HL-60 (cell line): ENCODE measurements at regions not wholly inside any gene's neighbourhood (a gene's known extent, or its start where the extent isn't known, plus 50 kb on each side); places are given as distances from the start of the nearest gene placed in this dataset.

Experiments used
- DNase-seq, 2 experiments: peaks; one replicate each; pipeline ENCODE4 v3.0.0-alpha.2; 2010 to 2020; ENCODE audit warnings: low read depth in 1 of 2, low spot score in 1 of 2
- H3K27ac ChIP-seq: fragments of 250-450 bp; sonication (Bioruptor Pico); replicated peaks from 2 replicates; pipeline ENCODE4 v1.5.1; 2020; ENCODE audit warnings: mild to moderate bottlenecking, moderate library complexity
- H3K27me3 ChIP-seq: fragments of 250-450 bp; sonication (Bioruptor Pico); 2 replicates; pipeline ENCODE4 v1.5.1; 2021; ENCODE audit warnings: mild to moderate bottlenecking, moderate library complexity; ENCODE audit not compliant: insufficient read depth, poor library complexity, severe bottlenecking
- H3K4me3 ChIP-seq: replicated peaks from 2 replicates; pipeline ENCODE4 v1.5.1; 2011; ENCODE audit warnings: mild to moderate bottlenecking, control low read depth, low read length; ENCODE audit not compliant: insufficient read depth
- CTCF ChIP-seq: IDR thresholded peaks from one replicate; pipeline ENCODE4 v1.5.1; 2011; ENCODE audit warnings: low read length, control low read depth, inconsistent platforms; ENCODE audit not compliant: insufficient read depth
- GABPA ChIP-seq: IDR thresholded peaks from 2 replicates; pipeline ENCODE4 v1.6.1; 2012; ENCODE audit warnings: low read depth
- POLR2AphosphoS5 ChIP-seq: IDR thresholded peaks from 2 replicates; pipeline ENCODE4 v1.6.1; 2012; ENCODE audit warnings: low read depth
- REST ChIP-seq: IDR thresholded peaks from 2 replicates; pipeline ENCODE4 v1.6.1; 2012; ENCODE audit warnings: low read depth; ENCODE audit not compliant: insufficient replicate concordance
- SPI1 ChIP-seq: IDR thresholded peaks from 2 replicates; pipeline ENCODE4 v1.6.1; 2012; ENCODE audit warnings: low read depth, mild to moderate bottlenecking, borderline replicate concordance

DNA sequence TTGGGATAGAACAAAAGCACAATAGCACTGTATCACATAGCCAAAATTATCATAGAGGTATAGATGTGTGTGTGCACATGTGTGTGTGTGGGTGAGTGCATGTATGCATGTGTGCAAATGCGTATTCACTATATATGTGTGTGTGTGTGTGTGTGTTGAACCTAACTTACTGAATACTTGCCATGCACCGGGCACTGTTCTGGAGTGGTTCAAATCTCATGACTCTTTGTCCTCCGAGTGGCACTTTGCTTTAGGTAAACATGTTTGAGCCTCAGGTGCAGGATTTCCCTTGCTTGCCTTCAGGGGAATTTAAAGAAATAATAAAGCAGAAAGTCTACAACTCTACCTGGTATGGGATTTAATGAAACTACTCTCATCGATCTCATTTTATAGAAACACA lies 183.5 kb upstream of the GDNF start:
- no peak overlapping the region for H3K4me3 ChIP-seq
- no peak overlapping the region for H3K27ac ChIP-seq
- H3K27me3 ChIP-seq = peaks cover 3% of the 10 kb centered on the region
- no peak for DNase-seq
- TF ChIP-seq SPI1 = no peak
- TF ChIP-seq CTCF = no peak
- TF ChIP-seq GABPA = no peak
- TF ChIP-seq POLR2AphosphoS5 = no peak
- TF ChIP-seq REST = no peak

DNA sequence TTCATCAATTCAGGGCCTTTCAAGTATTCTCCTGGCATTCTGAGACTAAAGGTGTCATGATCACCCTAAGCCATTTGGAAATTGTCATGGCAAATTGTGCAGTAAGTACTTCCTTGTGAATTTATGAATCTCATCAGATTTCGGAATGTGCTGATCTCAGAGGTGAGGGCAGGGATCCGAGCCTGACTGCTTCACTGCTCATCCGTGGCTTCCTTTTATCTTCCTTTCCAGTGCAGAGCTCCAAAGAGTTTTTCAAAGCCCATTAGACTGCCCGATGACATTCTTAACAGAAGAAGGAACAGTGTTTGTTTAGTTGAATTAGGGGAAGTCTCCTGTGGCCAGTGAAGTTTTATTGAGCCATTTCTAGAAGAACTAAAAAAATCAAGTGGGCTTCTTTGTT lies 182.8 kb upstream of the GDNF start:
- TF ChIP-seq REST = no peak
- H3K27me3 ChIP-seq = no peaks in the 10 kb centered on the region
- no peak overlapping the region for H3K27ac ChIP-seq
- DNase-seq = no peak
- H3K4me3 ChIP-seq = no peak overlapping the region

DNA sequence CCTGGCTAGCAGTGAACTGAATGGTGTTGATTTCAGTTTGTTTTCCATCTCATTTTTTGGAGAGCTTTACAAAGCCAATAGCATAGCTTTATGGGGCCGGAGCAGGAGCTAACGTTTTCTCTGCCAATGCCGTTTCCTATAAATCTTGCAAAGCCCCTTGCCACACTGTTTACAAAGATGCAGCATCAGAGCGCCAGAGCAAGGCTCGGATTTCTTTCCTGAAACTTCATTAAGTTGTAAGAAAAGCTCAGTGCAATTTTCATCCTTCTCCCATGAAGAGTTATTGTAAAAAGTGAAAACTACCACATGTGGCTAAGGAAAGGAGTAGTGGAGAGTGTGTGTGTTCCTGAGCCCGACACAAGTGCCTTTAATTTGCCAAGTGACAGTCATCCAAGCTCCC lies 178.2 kb upstream of the GDNF start:
- DNase-seq = no peak
- TF ChIP-seq SPI1 (no peak), CTCF (no peak), POLR2AphosphoS5 (no peak), GABPA (no peak), REST (no peak)
- H3K27ac ChIP-seq = no peak overlapping the region
- H3K4me3 ChIP-seq = no peak overlapping the region
- no peaks in the 10 kb centered on the region for H3K27me3 ChIP-seq

DNA sequence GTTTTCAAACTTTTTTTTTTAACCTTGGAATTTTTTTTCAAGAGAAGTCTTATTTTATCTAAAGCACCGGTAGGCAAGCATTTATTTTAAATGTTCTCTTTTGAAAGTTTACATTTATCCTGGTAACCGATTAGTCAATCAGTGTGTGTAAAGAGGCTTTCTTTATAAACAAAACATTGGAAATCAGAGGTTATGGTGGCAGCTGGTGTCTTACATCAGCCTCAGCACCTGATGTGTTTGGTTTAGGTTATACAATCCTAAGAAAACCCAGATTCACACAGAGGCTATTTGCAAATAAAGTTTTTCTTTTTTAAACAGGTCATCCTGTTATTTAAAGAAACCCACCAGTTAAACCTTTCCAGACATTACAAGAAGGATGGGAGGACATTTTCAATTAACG lies 173.3 kb upstream of the GDNF start:
- Histone ChIP-seq H3K27me3 (no peaks in the 10 kb centered on the region), H3K4me3 (no peak overlapping the region), H3K27ac (no peak overlapping the region)
- no peak for DNase-seq
- TF ChIP-seq REST (no peak), SPI1 (no peak), CTCF (no peak), GABPA (no peak), POLR2AphosphoS5 (no peak)
